HG03432 (cell line): ENCODE measurements at regions not wholly inside any gene's neighbourhood (a gene's known extent, or its start where the extent isn't known, plus 50 kb on each side); places are given as distances from the start of the nearest gene placed in this dataset.

Experiments used
- ATAC-seq: cut with Tn5 transposase; IDR thresholded peaks from one replicate; pipeline ENCODE4 v1.9.1; 2021; ENCODE audit warnings: mild to moderate bottlenecking, moderate library complexity; ENCODE audit not compliant: unreplicated experiment

DNA sequence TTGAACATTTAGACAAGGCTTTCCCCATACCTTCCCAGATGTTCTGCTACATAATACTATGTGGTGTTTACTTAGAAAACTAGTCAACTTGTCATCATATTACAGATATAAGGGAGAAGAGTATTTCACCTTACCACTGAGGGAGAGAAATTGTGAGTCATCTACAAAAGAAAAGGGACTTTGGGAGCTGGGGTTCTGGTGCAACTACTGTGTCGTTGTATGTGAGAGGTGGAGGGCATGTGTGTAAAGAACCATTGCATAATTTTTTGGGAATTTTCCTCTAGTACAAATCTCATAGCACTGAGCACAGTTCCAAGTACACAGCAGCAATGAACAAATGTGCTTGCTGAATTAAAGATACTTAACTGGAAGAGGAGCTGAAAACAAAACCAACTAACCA lies 665.6 kb downstream of the DHX35 start:
- ATAC-seq: no peak

DNA sequence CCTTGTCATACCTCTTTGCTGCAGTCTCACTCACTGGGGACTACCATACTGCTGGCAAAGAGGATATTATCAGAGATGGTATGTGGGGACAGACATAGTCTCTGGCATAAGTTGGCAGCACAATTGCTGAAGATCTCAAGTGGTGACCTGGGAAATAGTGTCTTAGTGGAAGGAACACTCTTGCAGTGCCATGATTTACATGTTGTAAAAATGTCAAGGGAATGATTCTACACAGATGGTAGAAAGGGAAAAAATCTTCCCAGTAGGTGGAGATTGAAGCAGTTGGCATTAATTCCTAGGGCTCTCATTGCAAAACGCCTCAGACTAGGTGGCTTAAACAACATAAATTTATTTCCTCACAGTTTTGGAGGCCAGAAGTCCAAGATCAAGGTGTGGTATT lies 662.2 kb downstream of the DHX35 start:
- no peak for ATAC-seq

DNA sequence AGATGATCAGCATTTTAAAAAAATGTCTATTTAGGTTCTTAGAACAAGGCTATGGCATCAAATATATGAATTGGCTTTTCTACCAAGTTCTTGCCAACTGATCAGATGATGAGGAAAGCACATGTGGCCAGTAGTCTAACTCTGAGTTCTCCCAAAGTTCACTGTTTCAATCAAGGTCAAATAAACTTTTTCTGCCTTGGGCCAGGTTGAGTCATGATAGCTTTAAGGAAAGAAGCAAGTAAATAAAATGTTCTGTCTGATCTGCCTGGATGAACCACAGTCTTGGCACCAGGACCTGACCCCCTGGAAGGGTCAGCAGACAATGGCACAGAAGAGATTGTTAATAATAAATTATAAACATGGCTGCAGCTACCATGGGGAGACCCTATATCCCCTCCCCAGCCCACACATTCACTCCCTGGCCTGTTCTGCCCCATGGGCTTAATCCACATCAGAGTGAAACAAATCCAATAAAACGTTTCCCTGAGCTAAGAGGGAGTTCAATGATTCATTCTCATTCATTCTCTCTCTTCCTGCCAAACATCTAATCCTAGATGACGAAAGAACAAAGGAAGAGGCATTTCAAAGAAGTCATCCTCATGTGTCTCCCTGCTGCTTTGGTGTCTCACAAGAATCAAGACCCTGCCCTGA lies 661.6 kb downstream of the DHX35 start:
- no peak for ATAC-seq

DNA sequence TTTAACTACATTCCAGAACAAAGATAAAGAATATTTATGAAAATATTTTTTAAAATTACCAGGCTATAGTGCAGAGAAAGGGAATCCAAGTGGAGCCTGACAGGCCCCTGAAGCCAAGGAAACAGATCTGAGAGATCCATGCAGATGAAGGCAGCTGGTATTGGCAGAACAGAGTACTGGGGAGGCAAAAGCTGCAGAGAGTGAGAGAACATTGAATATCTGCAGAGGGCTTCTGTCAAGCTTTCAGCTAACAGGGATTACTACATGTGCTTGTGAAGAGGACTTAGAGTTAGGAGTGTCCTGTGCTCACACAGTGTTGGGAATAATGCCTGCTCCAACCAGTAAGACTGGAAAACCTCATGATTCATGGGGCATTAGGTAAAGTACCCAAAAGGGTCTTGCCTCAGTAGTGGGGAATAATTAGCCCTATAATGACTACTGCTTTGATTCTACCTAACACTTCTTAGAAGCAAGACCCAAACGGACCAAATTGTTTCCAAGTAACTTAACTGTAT lies 657.2 kb downstream of the DHX35 start:
- no peak for ATAC-seq

DNA sequence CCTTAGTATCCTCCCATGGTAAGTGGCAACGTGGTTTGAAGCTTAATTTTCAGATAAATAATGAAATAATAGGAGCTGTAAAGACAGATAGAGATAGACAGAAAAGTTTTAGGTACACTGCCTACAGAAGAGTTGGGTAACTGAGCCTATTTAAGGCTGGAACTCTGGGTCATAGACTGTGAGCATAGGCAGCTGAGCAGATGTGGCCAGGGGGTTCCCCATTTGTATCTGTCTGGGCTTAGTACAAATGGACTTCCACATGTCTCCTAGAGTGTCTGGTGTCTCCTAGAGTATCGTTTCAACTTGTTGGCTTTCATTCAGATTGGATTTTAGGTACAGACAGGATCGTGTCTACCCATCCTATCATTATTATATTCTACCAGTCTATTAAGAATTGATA lies 649.8 kb downstream of the DHX35 start:
- ATAC-seq: no peak

DNA sequence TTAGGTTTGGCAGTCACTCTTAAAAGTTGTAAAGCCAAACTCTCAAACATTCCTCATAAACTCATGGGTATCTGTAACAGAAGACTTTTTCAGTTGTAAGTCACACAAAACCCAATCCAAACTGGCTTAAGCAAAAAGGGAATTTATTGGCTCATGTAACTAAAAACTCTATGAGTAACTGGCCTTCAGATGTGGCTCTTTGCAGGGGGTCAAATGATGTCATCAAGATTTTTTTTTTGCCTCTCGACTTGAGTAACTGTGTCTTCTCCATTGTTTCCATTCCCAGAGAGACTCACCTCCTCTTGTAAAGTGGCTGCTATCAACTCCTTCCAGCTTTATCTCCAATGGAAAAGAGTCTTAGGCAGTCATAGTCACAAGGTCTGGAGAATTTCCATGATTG lies 645.0 kb downstream of the DHX35 start:
- ATAC-seq: no peak

DNA sequence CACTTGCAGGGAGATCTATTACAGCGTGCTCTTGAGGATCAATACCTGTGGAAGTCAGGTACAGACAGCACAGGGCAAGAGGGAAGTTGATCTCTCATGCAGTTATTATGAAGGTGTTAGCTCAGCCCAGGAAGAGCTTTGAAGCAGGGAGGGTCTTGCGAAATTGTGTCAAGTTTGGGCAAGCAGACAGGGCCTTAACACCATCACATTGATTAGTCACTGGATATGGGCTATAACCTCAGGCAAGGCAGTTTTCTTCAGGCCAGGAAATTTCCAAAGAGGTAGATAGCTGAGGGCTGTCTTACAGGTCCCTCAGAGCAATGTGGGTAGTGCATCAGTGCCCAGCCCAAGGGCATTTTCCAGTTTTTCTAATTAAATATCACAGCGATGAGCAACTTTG lies 643.8 kb downstream of the DHX35 start:
- ATAC-seq: no peak

DNA sequence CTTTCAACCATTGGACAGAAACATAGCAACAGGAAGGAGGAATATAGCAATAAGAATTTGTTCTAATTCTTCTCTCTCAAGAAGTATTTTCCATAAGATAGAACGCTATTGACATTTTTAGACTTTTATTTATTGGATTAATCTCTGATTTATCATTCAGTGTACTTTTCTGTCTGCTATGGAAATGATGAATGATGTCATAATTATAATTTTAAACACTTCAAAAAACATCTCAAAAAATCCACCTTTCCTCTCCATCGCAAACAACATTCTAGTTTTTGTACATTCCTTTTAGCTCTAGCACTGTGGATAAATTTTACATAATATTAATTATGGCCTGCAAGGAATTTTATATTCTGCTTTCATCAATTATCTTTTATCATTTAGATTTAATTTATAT lies 643.2 kb downstream of the DHX35 start:
- no peak for ATAC-seq

DNA sequence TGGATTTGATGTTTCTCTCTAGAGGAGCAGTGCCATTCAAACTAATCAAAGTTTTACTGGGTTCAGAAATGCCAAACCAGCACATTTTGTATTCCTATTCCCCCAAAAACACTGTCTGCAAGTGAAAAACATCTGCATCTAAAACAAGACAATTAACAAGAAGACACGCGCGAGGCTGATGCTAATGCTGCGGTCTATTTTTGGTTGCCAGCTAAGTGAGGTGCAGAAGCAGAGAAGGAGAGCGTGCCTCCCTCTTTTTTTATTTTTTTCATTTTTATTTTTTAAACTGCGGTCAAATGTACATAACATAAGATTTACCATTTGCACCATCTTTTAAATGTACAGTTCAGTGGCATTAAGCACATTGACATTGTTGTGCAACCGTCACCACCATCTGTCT lies 641.1 kb downstream of the DHX35 start:
- ATAC-seq: no peak

DNA sequence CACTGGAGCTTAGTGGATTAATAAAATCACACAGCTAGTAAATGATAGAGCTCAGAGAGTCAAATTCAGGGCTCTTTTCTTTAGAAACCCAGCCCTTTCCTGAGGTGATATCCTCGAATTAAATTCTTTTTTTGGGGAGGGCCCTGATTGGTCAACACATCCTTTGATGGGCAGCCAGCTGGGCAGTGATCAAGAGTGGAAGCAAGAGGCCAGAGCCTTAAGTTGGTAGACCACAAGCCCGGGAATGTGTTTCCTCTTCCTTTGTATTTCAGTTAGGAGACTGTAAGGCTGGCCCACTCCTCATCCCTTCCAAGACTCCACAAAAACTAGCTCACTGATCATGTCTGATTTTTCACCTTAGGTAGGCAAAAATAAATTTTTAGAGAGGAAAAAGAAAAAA lies 640.5 kb downstream of the DHX35 start:
- no peak for ATAC-seq

DNA sequence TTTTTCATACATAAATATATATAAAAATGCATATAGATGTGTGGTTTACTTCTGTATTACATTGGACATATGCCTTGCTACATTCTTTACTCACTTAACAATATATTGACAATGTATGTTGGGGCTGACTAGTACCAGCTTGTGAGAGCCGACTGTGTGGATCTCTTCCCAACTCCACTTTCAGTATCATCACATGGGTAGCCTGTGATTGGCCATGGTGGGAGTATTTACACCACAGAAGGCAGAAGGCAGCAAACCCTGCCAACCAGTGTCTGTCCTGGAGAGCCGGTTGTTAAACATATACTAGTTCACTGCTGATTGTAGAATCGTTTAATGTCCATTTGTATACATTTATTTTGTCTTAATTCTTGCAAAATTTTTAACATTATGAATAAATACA lies 638.7 kb downstream of the DHX35 start:
- no peak for ATAC-seq

DNA sequence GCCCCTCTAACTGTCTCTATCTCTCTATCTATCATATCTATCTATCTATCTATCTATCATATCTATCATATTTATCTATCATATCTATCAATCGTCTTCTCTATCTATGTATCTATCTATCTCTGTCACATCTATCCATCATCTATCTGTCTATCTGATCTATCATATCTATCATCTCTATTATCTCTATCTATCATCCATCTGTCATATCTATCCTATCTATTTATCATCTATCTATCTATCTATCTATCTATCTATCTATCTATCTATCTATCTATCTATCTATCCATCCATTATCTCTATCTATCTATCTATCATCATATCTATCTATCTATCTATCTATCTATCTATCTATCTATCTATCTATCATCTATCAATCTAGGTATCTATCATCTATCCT lies 638.0 kb downstream of the DHX35 start:
- ATAC-seq: no peak

DNA sequence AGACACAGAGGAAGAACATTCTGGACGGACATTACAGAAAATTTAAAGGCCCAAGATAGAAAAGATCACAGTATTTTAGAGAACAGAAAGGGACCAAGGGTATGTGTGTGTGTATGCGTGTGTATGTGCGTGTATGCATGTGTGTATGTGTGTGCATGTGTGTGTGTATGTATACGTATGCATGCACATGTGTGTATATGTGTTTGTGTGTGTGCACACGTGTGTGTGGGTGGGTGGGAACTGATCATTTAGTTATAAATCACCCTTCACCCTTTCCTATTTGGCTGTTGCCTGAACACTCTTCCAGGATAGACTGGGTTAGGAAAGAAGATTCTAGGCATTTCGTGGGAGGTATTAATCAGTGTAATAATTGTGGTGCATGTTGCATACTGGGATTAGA lies 634.4 kb downstream of the DHX35 start:
- no peak for ATAC-seq

DNA sequence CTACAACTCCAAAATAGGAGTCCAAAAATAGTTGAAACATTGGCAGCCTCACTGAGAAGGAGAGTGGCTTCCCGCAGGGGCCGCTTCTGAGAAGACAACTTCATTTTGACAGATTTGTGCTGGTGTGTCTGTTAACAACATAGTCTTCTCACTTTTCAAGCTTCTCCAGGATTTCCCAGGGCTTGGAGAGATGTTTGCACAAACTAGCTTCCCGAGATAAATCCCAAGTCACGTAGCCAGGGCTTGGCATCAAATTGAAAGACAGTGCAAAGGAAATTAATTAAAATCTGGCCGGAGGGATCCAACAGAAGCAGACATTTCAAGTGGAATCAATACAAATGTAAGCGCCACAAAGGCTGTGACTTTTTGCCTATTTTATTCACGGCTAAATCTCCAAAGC lies 630.2 kb downstream of the DHX35 start:
- ATAC-seq: no peak

DNA sequence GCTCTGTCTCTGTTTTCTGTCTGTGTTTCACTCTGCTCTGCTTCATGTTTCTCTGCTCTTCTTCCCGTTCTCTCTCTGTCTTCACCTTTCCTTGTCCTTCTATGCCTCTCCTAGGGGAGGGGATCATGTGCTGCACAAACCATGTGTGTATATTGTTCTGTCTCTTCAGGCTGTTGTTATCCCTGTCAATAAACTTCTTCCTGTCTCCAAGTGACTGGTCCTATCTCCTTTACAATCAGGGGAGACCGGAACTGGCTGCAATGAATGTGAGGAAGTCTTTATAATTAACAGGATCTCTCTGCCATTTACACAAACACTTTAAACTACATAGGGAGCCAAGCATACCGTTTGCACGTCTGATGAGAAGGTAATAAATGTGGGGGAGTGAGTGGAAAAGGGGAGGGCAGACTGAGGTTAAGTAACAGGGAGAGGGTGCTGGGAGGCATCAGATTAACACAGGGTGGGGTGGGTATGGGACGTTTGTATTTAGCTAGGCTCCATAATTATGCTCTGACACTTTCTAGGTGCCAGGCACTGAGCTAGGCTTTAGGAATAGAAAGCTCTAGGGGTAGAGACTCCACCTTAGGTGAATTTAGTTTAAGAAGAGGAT lies 626.1 kb downstream of the DHX35 start:
- no peak for ATAC-seq

DNA sequence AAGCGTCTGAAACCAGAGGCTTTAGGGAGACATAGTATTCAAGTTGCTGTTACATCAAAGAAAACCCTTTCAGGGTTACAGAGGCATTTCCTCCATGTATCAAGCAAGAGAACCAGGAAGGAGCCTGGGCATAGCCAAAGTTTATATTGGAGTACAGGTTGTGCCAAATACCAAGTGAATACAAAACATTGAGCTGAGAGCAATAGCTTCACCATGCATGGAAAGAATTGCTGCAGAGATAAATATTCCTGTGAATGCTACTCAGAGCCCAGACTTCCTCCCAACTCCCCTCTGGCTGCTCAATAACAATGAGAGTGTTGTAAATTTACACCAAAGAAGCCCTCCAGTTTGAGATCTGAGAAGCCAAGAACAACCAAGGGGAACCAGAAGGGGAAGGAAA lies 618.9 kb downstream of the DHX35 start:
- ATAC-seq: no peak

DNA sequence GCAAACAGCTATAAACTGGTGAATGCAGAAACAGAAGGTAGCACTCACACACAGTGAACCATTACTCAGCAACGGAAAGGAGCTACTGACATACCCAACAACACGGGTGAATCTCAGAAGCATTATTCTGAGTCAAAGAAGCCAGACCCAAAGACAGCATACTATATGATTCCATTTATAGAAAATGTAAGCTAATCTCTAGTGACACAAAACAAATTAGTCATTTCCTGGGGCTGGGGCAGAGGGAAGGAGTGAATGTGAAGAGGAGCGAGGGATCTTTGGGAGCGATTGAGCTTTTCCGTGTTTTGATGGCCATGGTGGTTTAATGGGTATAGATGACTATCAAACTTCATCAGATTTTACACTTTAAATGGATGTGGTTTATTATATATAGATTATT lies 614.6 kb downstream of the DHX35 start:
- ATAC-seq: no peak

DNA sequence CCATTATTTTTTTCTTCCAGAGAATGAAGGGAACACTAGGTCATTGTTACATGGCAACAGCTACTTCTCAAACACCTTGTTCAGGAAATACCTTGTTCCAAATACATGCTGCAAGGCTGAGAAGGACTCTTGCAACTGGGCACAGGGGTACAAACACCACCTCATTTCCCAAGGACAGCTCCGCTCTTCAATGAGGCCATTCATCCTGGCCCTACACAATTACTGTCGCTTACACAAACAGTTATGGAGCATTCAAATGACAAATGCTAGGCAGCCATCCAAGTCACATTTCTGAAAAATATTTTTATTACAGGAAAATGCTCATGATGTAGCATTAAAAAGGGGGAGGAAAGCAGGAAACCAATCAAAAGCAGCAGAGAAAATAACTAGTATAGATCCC lies 611.9 kb downstream of the DHX35 start:
- no peak for ATAC-seq

DNA sequence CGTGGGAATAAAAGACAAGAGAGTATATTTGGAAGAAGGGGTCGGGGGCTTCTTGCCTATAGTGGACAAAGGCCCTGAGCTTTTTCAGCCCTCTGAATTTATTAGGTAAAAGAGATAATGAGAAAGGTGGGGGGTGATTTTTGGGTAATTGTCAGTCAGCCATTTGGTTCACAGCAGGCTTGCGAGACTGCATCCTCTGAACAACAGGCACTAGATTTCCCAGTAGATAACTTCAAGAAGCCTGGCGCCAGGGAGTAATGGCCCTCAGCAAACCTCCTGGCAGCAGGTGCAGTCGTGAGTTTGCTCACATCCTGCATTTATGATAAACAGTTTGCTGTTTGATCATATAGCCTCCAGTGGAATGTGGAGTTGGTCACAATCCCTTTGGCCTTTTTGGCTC lies 609.0 kb downstream of the DHX35 start:
- ATAC-seq: no peak

DNA sequence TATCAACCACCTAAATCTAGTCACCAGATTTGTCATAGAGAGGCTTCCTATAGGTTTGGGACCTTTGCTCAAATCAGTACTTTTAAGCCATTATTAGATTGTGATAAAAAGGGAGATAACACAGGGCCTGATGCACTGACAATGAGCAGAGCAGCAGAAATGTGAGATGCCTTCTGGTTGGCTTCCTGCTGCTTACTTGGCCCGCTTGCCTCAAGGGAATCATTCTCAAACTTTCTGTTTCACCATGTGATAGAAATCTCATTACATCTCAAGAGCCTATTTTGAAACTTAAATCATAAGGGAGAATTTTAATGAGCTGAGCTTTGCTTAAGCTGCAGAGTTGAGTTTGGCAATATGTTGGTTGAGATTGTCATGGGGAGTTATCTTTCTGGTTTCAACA lies 606.0 kb downstream of the DHX35 start:
- ATAC-seq: peak; percentile 83

DNA sequence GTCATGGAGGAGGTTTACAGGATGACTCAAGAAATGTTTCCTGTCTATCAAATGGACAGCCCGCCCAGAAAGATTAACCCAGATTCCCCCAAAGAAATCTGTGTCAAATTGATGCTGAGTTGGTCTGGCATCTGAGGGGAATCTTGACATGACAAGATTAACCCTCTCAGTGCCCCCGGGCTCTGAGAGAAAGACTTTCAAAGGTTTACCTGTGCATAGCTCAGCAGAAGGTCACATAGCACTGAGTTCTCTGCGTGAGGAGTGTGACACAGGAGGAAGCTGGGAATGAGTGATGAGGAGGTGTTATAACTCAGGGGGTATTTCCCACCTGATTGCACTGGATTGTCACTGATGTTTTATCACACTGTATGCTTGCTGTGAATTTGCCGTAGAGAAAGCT lies 601.2 kb downstream of the DHX35 start:
- ATAC-seq: peak; percentile 61

DNA sequence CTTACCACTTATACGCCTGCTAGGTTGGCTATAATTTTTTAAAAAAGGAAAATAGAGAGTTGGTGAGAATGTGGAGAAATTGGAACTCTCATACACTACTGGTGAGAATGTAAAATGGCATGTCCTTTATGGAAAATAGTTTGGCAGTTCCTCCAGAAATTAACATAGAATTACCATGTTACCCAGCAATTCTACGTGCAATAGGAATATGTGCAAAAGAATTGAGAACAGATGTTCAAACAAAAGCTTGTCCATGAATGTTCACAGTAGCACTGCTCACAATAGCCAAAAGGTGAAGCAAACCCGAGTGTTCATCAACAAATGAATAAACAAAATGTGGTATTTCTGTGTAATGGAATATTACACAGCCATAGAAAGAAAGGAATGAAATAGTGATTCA lies 592.2 kb downstream of the DHX35 start:
- ATAC-seq: no peak

DNA sequence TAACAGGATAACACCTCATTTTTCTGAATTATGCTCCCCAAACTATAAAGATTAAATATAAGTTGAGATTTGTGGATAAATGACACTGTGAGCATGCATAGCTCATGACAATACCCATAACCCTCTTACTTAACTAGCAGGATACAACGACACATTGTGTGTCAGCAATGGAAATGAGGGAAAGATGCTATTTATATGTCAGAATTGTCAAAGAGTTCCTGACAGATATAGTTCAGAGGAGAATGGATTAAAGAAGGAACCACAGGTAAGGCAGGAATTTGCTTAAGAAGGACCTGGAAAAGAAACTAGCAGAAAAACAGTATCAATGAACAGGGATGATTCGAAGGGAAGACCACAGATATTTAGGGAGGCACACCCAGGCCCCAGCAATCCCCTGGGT lies 591.0 kb downstream of the DHX35 start:
- no peak for ATAC-seq
